Upper lobe of right lung (tissue), 1 donor: ENCODE measurements at regions not wholly inside any gene's neighbourhood (a gene's known extent, or its start where the extent isn't known, plus 50 kb on each side); places are given as distances from the start of the nearest gene placed in this dataset.
"Not testable (repeated sequence)": the region's sequence is repeated elsewhere in the genome, so short reads cannot be mapped to it uniquely, and the experiment has no call there.

ENCODE experiments used
- ATAC-seq: fragments of 200-7000 bp; cut with Tn5 transposase; one replicate; pipeline ENCODE4 v1.9.1; 2020; ENCODE audit warnings: mild to moderate bottlenecking, moderate library complexity
- DNase-seq: peaks from one replicate; pipeline ENCODE4 v3.0.0-alpha.2; 2020
- H3K27ac ChIP-seq: fragments of 200-600 bp; one replicate; pipeline ENCODE4 v1.8.0; 2022
- H3K27me3 ChIP-seq: fragments of 200-600 bp; one replicate; pipeline ENCODE4 v1.8.0; 2022; ENCODE audit warnings: mild to moderate bottlenecking
- H3K36me3 ChIP-seq: fragments of 200-600 bp; one replicate; pipeline ENCODE4 v1.8.0; 2022
- H3K4me1 ChIP-seq: fragments of 200-600 bp; one replicate; pipeline ENCODE4 v1.8.0; 2022
- H3K4me3 ChIP-seq: fragments of 200-600 bp; one replicate; pipeline ENCODE4 v1.8.0; 2022; ENCODE audit warnings: mild to moderate bottlenecking
- H3K9me3 ChIP-seq: fragments of 200-600 bp; one replicate; pipeline ENCODE4 v1.8.0; 2022
- CTCF ChIP-seq: fragments of 200-600 bp; IDR thresholded peaks from one replicate; pipeline ENCODE4 v1.8.0; 2022; ENCODE audit warnings: antibody characterized with exemption
- intact Hi-C: fragments of 100-400 bp; cut with DNase I; formaldehyde crosslinking; loops from one replicate; pipeline ENCODE4 v1.11.0; 2022
- donor health status: DM: no; HTN: yes; CAD: no; lungs with severe emphysema.

- Histone ChIP-seq H3K4me1 (no peaks in the 10 kb centered on the region), H3K27ac (no peak overlapping the region), H3K27me3 (peaks cover 10% of the 10 kb centered on the region), H3K9me3 (no peaks in the 10 kb centered on the region), H3K4me3 (no peak overlapping the region), H3K36me3 (no peaks in the 10 kb centered on the region)
- TF ChIP-seq CTCF = peak; percentile 19
- intact Hi-C loops = no loop called here
- peak; percentile 67 for DNase-seq
- ATAC-seq = peak; percentile 82
These were observed 1165.4 kb downstream of the TMEM121 start for GRCh38 chr14:106691601-106692291.

- Histone ChIP-seq H3K36me3 (no peaks in the 10 kb centered on the region), H3K27me3 (no peaks in the 10 kb centered on the region), H3K27ac (no peak overlapping the region), H3K9me3 (no peaks in the 10 kb centered on the region), H3K4me1 (no peaks in the 10 kb centered on the region), H3K4me3 (no peak overlapping the region)
- peak; percentile 28 for TF ChIP-seq CTCF
- peak; percentile 67 for ATAC-seq
- intact Hi-C loops = no loop called here
- DNase-seq = no peak
These were observed 1168.4 kb downstream of the TMEM121 start for GRCh38 chr14:106694638-106695393.

- H3K27ac ChIP-seq, intact Hi-C loops, H3K9me3 ChIP-seq, H3K4me3 ChIP-seq, H3K27me3 ChIP-seq, H3K36me3 ChIP-seq, DNase-seq, H3K4me1 ChIP-seq: not testable (repeated sequence)
- ATAC-seq = peak; percentile 10
These were observed 1172.4 kb downstream of the TMEM121 start for GRCh38 chr14:106698620-106699267.

- ATAC-seq, intact Hi-C loops: not testable (repeated sequence)
These were observed 1177.3 kb downstream of the TMEM121 start for GRCh38 chr14:106703651-106704050.

GRCh38 chr14:106706488-106706887 lies 1180.1 kb downstream of the TMEM121 start:
- H3K27ac ChIP-seq, H3K4me3 ChIP-seq, ATAC-seq, H3K9me3 ChIP-seq, H3K4me1 ChIP-seq, DNase-seq, H3K36me3 ChIP-seq, H3K27me3 ChIP-seq, intact Hi-C loops: not testable (repeated sequence)

More at GRCh38 chr14:106703651-106704050, 1177.3 kb downstream of the TMEM121 start:
- H3K4me3 ChIP-seq, H3K4me1 ChIP-seq, H3K36me3 ChIP-seq, DNase-seq, H3K27ac ChIP-seq, H3K9me3 ChIP-seq, H3K27me3 ChIP-seq: not testable (repeated sequence)

- H3K4me1 ChIP-seq, H3K27ac ChIP-seq, ATAC-seq, H3K36me3 ChIP-seq, intact Hi-C loops, DNase-seq, H3K9me3 ChIP-seq, H3K4me3 ChIP-seq, H3K27me3 ChIP-seq: not testable (repeated sequence)
These were observed 1183.8 kb downstream of the TMEM121 start for GRCh38 chr14:106710187-106710586.

GRCh38 chr14:106712513-106712912 lies 1186.1 kb downstream of the TMEM121 start:
- H3K27me3 ChIP-seq, DNase-seq, H3K4me1 ChIP-seq, H3K27ac ChIP-seq, ATAC-seq, H3K4me3 ChIP-seq, intact Hi-C loops, H3K36me3 ChIP-seq, H3K9me3 ChIP-seq: not testable (repeated sequence)

GRCh38 chr14:106714446-106715428 lies 1188.4 kb downstream of the TMEM121 start:
- H3K9me3 ChIP-seq, ATAC-seq, H3K27me3 ChIP-seq, DNase-seq, H3K27ac ChIP-seq, intact Hi-C loops, H3K36me3 ChIP-seq, H3K4me1 ChIP-seq, H3K4me3 ChIP-seq: not testable (repeated sequence)

- DNase-seq, intact Hi-C loops, H3K27ac ChIP-seq, H3K9me3 ChIP-seq, H3K4me1 ChIP-seq, H3K36me3 ChIP-seq, H3K27me3 ChIP-seq, H3K4me3 ChIP-seq: not testable (repeated sequence)
- peak; percentile 89 for ATAC-seq
These were observed 1191.2 kb downstream of the TMEM121 start for GRCh38 chr14:106717544-106717943.

GRCh38 chr14:106719880-106720279 lies 1193.5 kb downstream of the TMEM121 start:
- H3K27ac ChIP-seq, intact Hi-C loops, H3K36me3 ChIP-seq, H3K4me1 ChIP-seq, H3K4me3 ChIP-seq, H3K9me3 ChIP-seq, H3K27me3 ChIP-seq, DNase-seq, ATAC-seq: not testable (repeated sequence)

- ATAC-seq, H3K36me3 ChIP-seq, H3K27me3 ChIP-seq, H3K27ac ChIP-seq, intact Hi-C loops, H3K4me3 ChIP-seq, H3K4me1 ChIP-seq, DNase-seq, H3K9me3 ChIP-seq: not testable (repeated sequence)
These were observed 1195.5 kb downstream of the TMEM121 start for GRCh38 chr14:106721926-106722325.
